ENCODE measurements at regions not wholly inside any gene's neighbourhood (a gene's known extent, or its start where the extent isn't known, plus 50 kb on each side); places are given as distances from the start of the nearest gene placed in this dataset.

GRCh38 chr5:4212071-4212739 lies 616.6 kb downstream of the IRX1 start:
- peaks cover 0 to 20% of the 10 kb centered on the region in 2 donors for H3K4me1 ChIP-seq (replicated peaks in 1 of 2)
- 0 to 93% (median 72%) methylated on average over 1 to 8 of the region's 9 CpGs; no CpG with 5 or more reads in 4 of the 10 experiments for WGBS, 10 experiments
- H3K4me3 ChIP-seq, result no peak overlapping the region
- no peak overlapping the region for H3K27ac ChIP-seq
- ATAC-seq (replicated peaks in 6 of 8), result no peak
- in situ Hi-C loops (cut with MboI; ENCODE audit: low pct_unique_long_range_greater_than_20kb in 2 of 9, low sequenced_read_pairs in 9 of 9, unreplicated experiment in 9 of 9), result no loop called here

GRCh38 chr5:4212981-4213819 lies 617.6 kb downstream of the IRX1 start:
- WGBS, 10 experiments, result 0 to 48% (median 30%) methylated on average over 2 to 9 of the region's 9 CpGs
- no peak for ATAC-seq (replicated peaks in 6 of 8)
- no peak overlapping the region for H3K27ac ChIP-seq
- in situ Hi-C loops (cut with MboI; ENCODE audit: low pct_unique_long_range_greater_than_20kb in 2 of 9, low sequenced_read_pairs in 9 of 9, unreplicated experiment in 9 of 9), result no loop called here
- H3K4me3 ChIP-seq, result no peak overlapping the region
- peaks cover 0 to 10% of the 10 kb centered on the region in 2 donors for H3K4me1 ChIP-seq (replicated peaks in 1 of 2)

DNA sequence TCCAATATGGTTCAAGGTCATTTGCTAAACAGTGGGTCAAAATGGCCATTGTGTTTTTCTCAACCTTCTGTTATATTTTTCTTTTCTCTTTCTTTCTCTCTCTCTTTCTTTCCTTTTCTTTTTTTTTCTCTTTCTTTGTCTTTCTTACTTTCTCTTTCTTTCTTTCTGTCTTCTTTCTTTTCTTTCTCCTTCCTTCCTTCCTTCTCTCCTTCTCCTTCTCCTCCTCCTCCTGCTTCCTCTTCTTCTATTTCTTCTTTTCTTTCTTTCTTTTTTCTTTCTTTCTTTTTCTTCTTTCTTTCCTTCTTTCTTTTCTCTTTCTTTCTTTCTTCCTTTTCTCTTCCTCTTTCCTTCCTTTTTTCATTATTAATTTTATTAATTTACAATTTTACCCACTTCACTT lies 619.5 kb downstream of the IRX1 start:
- Histone ChIP-seq H3K4me3 (no peak overlapping the region), H3K4me1 (replicated peaks in 1 of 2) (peaks cover 0 to 5% of the 10 kb centered on the region in 2 donors), H3K27ac (no peak overlapping the region)
- in situ Hi-C loops (cut with MboI; ENCODE audit: low pct_unique_long_range_greater_than_20kb in 2 of 9, low sequenced_read_pairs in 9 of 9, unreplicated experiment in 9 of 9), result no loop called here
- no peak for ATAC-seq (replicated peaks in 6 of 8)

- H3K4me1 ChIP-seq (replicated peaks in 1 of 2), result peaks cover 0 to 14% of the 10 kb centered on the region in 2 donors
- in situ Hi-C loops (cut with MboI; ENCODE audit: low pct_unique_long_range_greater_than_20kb in 2 of 9, low sequenced_read_pairs in 9 of 9, unreplicated experiment in 9 of 9), result no loop called here
- H3K27ac ChIP-seq, result no peak overlapping the region
- no peak for ATAC-seq (replicated peaks in 6 of 8)
- WGBS, 10 experiments, result 3 to 78% (median 40%) methylated on average over 1 to 3 of the region's 3 CpGs; no CpG with 5 or more reads in 2 of the 10 experiments
- H3K4me3 ChIP-seq, result no peak overlapping the region
Measured at GRCh38 chr5:4216142-4216541, 620.5 kb downstream of the IRX1 start.

GRCh38 chr5:4220016-4220415 lies 624.4 kb downstream of the IRX1 start:
- in situ Hi-C loops (cut with MboI; ENCODE audit: low pct_unique_long_range_greater_than_20kb in 2 of 9, low sequenced_read_pairs in 9 of 9, unreplicated experiment in 9 of 9), result no loop called here
- ATAC-seq (replicated peaks in 6 of 8), result no peak
- WGBS, 10 experiments, result 13 to 100% (median 60%) methylated on average over 1 to 6 of the region's 7 CpGs; no CpG with 5 or more reads in 2 of the 10 experiments

GRCh38 chr5:4221048-4221447 lies 625.4 kb downstream of the IRX1 start:
- WGBS, 10 experiments, result 0 to 67% (median 37%) methylated on average over 1 to 8 of the region's 8 CpGs
- Histone ChIP-seq H3K4me1 (replicated peaks in 1 of 2) (peaks cover 0 to 34% of the 10 kb centered on the region in 2 donors), H3K27ac (no peak overlapping the region), H3K4me3 (no peak overlapping the region)
- ATAC-seq (replicated peaks in 6 of 8), result peak in 3 of 8 experiments; percentile 37 to 59 (median 41)
- in situ Hi-C loops (cut with MboI; ENCODE audit: low pct_unique_long_range_greater_than_20kb in 2 of 9, low sequenced_read_pairs in 9 of 9, unreplicated experiment in 9 of 9), result no loop called here

More at GRCh38 chr5:4220016-4220415, 624.4 kb downstream of the IRX1 start:
- H3K4me1 ChIP-seq (replicated peaks in 1 of 2), result peaks cover 0 to 34% of the 10 kb centered on the region in 2 donors
- no peak overlapping the region for H3K27ac ChIP-seq
- no peak overlapping the region for H3K4me3 ChIP-seq

GRCh38 chr5:4222147-4222546 lies 626.5 kb downstream of the IRX1 start:
- ATAC-seq (replicated peaks in 6 of 8), result peak in 4 of 8 experiments; percentile 56 to 78 (median 72)
- WGBS, 10 experiments, result 0 to 76% (median 45%) methylated on average over 1 to 5 of the region's 6 CpGs; no CpG with 5 or more reads in 2 of the 10 experiments
- Histone ChIP-seq H3K4me3 (no peak overlapping the region), H3K27ac (no peak overlapping the region), H3K4me1 (replicated peaks in 1 of 2) (peaks cover 0 to 34% of the 10 kb centered on the region in 2 donors)
- in situ Hi-C loops (cut with MboI; ENCODE audit: low pct_unique_long_range_greater_than_20kb in 2 of 9, low sequenced_read_pairs in 9 of 9, unreplicated experiment in 9 of 9), result no loop called here

DNA sequence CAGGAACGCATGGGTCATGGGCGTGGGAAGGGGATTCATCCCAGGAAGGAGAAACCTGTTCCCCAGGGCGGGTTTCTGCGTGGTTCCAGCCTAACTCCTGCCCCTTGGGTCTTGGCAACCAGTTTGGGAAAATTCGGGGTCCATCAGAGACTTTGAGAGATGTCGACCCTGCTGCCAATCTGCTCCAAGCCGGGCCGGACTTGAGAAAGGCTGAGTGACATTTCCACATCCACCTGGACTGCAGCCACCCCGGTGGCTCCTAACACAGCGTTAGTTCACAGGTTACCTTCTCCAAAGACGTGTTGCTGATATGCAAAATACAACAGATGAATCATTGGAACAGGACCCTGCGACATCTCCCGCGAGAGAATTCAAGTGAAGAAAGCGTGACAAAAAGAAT lies 627.2 kb downstream of the IRX1 start:
- Histone ChIP-seq H3K4me3 (no peak overlapping the region), H3K27ac (no peak overlapping the region), H3K4me1 (replicated peaks in 1 of 2) (peaks cover 0 to 34% of the 10 kb centered on the region in 2 donors)
- no peak for ATAC-seq (replicated peaks in 6 of 8)
- in situ Hi-C loops (cut with MboI; ENCODE audit: low pct_unique_long_range_greater_than_20kb in 2 of 9, low sequenced_read_pairs in 9 of 9, unreplicated experiment in 9 of 9), result no loop called here
- 29 to 98% (median 81%) methylated on average over 5 to 14 of the region's 15 CpGs; no CpG with 5 or more reads in 3 of the 10 experiments for WGBS, 10 experiments

GRCh38 chr5:4225741-4226140 lies 630.1 kb downstream of the IRX1 start:
- H3K4me3 ChIP-seq, result no peak overlapping the region
- ATAC-seq (replicated peaks in 6 of 8), result no peak
- whole genome bisulfite sequencing, 10 experiments, result 19 to 100% (median 76%) methylated on average over 1 to 5 of the region's 5 CpGs

GRCh38 chr5:4226565-4226964 lies 630.9 kb downstream of the IRX1 start:
- ATAC-seq (replicated peaks in 6 of 8), result no peak
- no peak overlapping the region for H3K27ac ChIP-seq
- H3K4me1 ChIP-seq (replicated peaks in 1 of 2), result peaks cover 0 to 35% of the 10 kb centered on the region in 2 donors
- H3K4me3 ChIP-seq, result no peak overlapping the region
- WGBS, 10 experiments, result 30 to 100% (median 90%) methylated on average over 1 to 3 of the region's 5 CpGs; no CpG with 5 or more reads in 1 of the 10 experiments
- in situ Hi-C loops (cut with MboI; ENCODE audit: low pct_unique_long_range_greater_than_20kb in 2 of 9, low sequenced_read_pairs in 9 of 9, unreplicated experiment in 9 of 9), result no loop called here

More at GRCh38 chr5:4225741-4226140, 630.1 kb downstream of the IRX1 start:
- in situ Hi-C loops (cut with MboI; ENCODE audit: low pct_unique_long_range_greater_than_20kb in 2 of 9, low sequenced_read_pairs in 9 of 9, unreplicated experiment in 9 of 9), result no loop called here
- Histone ChIP-seq H3K4me1 (replicated peaks in 1 of 2) (peaks cover 0 to 41% of the 10 kb centered on the region in 2 donors), H3K27ac (no peak overlapping the region)

GRCh38 chr5:4228708-4229107 lies 633.1 kb downstream of the IRX1 start:
- Histone ChIP-seq H3K4me1 (replicated peaks in 1 of 2) (peaks cover 0 to 20% of the 10 kb centered on the region in 2 donors), H3K4me3 (no peak overlapping the region), H3K27ac (no peak overlapping the region)
- 0 to 100% (median 53%) methylated on average over 2 to 4 of the region's 6 CpGs; no CpG with 5 or more reads in 1 of the 10 experiments for WGBS, 10 experiments
- in situ Hi-C loops (cut with MboI; ENCODE audit: low pct_unique_long_range_greater_than_20kb in 2 of 9, low sequenced_read_pairs in 9 of 9, unreplicated experiment in 9 of 9), result no loop called here
- no peak for ATAC-seq (replicated peaks in 6 of 8)

- WGBS, 10 experiments, result 30 to 100% (median 73%) methylated on average over 1 to 7 of the region's 17 CpGs; no CpG with 5 or more reads in 6 of the 10 experiments
- H3K27ac ChIP-seq, result no peak overlapping the region
- H3K4me3 ChIP-seq, result peak overlapping the region in 1 of 5 donors; percentile 14
- peak in 1 of 8 experiments; percentile 4 for ATAC-seq (replicated peaks in 6 of 8)
- in situ Hi-C loops (cut with MboI; ENCODE audit: low pct_unique_long_range_greater_than_20kb in 2 of 9, low sequenced_read_pairs in 9 of 9, unreplicated experiment in 9 of 9), result no loop called here
- peaks cover 0 to 20% of the 10 kb centered on the region in 2 donors for H3K4me1 ChIP-seq (replicated peaks in 1 of 2)
Measured at GRCh38 chr5:4229414-4230292, 634.0 kb downstream of the IRX1 start.

Data from motor neuron (in vitro differentiated cells).